NCI-H510A treated with DMSO at 0.1 percent for 48 hours (cell line): ENCODE measurements at regions not wholly inside any gene's neighbourhood (a gene's known extent, or its start where the extent isn't known, plus 50 kb on each side); places are given as distances from the start of the nearest gene placed in this dataset.
A peak's percentile ranks its signal among the peaks of the same experiment; 100 is the strongest.
"Not testable (repeated sequence)": the region's sequence is repeated elsewhere in the genome, so short reads cannot be mapped to it uniquely, and the experiment has no call there.

Experiments
- DNase-seq: peaks from one replicate; lab custom pipeline; 2025; lab: John Stamatoyannopoulos, UW

- DNase-seq: no peak
Measured at GRCh38 chr1:187630653-187631380, 802.1 kb downstream of the PLA2G4A start.

GRCh38 chr1:187631381-187631675 is 802.6 kb downstream of the PLA2G4A start:
- DNase-seq: no peak

- DNase-seq: no peak
Measured at GRCh38 chr1:187631984-187632383, 803.2 kb downstream of the PLA2G4A start.

GRCh38 chr1:187634940-187635339 is 806.2 kb downstream of the PLA2G4A start:
- DNase-seq: no peak

- DNase-seq: no peak
Measured at GRCh38 chr1:187638733-187639434, 810.1 kb downstream of the PLA2G4A start.

- no peak for DNase-seq
Measured at GRCh38 chr1:187641015-187641414, 812.3 kb downstream of the PLA2G4A start.

- no peak for DNase-seq
Measured at GRCh38 chr1:187641463-187641862, 812.7 kb downstream of the PLA2G4A start.

GRCh38 chr1:187641907-187642306 is 813.2 kb downstream of the PLA2G4A start:
- no peak for DNase-seq

GRCh38 chr1:187645651-187646050 is 816.9 kb downstream of the PLA2G4A start:
- peak; percentile 58 for DNase-seq

GRCh38 chr1:187646536-187647107 is 817.9 kb downstream of the PLA2G4A start:
- no peak for DNase-seq

- no peak for DNase-seq
Measured at GRCh38 chr1:187648091-187648490, 819.3 kb downstream of the PLA2G4A start.

- no peak for DNase-seq
Measured at GRCh38 chr1:187654635-187655034, 825.9 kb downstream of the PLA2G4A start.

GRCh38 chr1:187655104-187655503 is 826.4 kb downstream of the PLA2G4A start:
- no peak for DNase-seq

GRCh38 chr1:187665483-187665882 is 836.7 kb downstream of the PLA2G4A start:
- no peak for DNase-seq

- no peak for DNase-seq
Measured at GRCh38 chr1:187680823-187681222, 852.1 kb downstream of the PLA2G4A start.

- DNase-seq: no peak
Measured at GRCh38 chr1:187682112-187682511, 853.4 kb downstream of the PLA2G4A start.

- no peak for DNase-seq
Measured at GRCh38 chr1:187685333-187685732, 856.6 kb downstream of the PLA2G4A start.

- DNase-seq: no peak
Measured at GRCh38 chr1:187689129-187689528, 860.4 kb downstream of the PLA2G4A start.

GRCh38 chr1:187691439-187691838 is 862.7 kb downstream of the PLA2G4A start:
- no peak for DNase-seq

GRCh38 chr1:187692799-187693198 is 864.0 kb downstream of the PLA2G4A start:
- DNase-seq: no peak

- DNase-seq: no peak
Measured at GRCh38 chr1:187696073-187696472, 867.3 kb downstream of the PLA2G4A start.

GRCh38 chr1:187703138-187704130 is 874.7 kb downstream of the PLA2G4A start:
- not testable (repeated sequence) for DNase-seq
